ENCODE measurements at regions not wholly inside any gene's neighbourhood (a gene's known extent, or its start where the extent isn't known, plus 50 kb on each side); places are given as distances from the start of the nearest gene placed in this dataset.

DNA sequence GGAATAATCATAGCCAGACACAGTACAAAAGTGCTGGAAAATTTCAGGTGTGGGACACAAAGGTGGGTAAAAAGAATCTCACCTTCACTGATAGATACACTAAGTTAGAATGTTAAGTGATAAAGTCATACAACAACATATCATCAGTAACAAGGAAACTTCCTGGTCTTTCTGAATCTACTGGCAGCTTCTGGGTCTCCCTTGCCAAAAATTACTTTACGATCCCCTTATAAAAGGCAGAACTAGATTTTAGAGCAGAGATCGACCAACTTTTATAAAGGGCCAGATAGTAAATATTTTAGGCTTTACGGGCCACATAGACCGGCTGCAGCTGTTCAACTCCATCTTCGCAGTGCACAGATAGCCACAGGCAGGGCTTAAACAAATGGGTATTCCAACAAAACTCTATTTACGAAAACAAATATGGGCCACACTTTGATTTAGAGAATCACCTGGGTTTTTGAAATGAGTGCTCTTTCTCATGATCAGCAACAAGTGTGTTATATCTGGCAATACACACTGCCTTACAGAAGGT, 159.9 kb downstream of the AASDH start:
- Histone ChIP-seq H3K9me3 (ENCODE audit: control insufficient read depth in 1 of 2, low read length in 2 of 2) (peaks cover 0 to 2% of the 10 kb centered on the region in 2 donors), H3K27ac (ENCODE audit: low read depth, low read length) (no peak overlapping the region), H3K36me3 (ENCODE audit: control insufficient read depth in 1 of 2, insufficient read depth in 2 of 2, low read length in 2 of 2) (no peaks in the 10 kb centered on the region), H3K27me3 (ENCODE audit: control insufficient read depth in 1 of 2, insufficient read depth in 2 of 2, low read length in 2 of 2) (no peaks in the 10 kb centered on the region), H3K4me3 (ENCODE audit: low read depth in 1 of 2, low read length in 2 of 2) (no peak overlapping the region), H3K9ac (ENCODE audit: low read depth in 1 of 2, low read length in 2 of 2) (no peak overlapping the region), H3K4me1 (ENCODE audit: control insufficient read depth in 1 of 2, insufficient read depth in 2 of 2, low read length in 2 of 2) (peaks cover 0 to 19% of the 10 kb centered on the region in 2 donors)

DNA sequence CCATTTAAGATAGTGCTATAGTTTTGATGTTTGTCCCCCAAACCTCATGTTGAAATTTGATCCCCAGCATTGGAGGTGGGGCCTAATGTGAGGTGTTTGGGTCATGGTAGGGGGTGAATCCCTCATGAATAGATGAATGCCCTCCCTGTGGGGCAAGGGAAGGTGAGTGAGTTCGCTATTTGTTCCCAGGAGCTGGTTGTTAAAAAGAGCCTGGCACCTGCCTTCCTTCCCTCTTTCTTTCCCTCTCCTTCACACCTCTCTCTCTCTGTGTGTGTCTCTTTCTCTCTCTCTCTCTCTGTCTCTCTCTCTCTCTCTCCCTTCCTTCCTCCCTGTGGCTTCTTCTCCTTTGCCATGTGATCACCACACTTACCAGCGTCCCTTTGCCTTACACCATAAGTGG, 160.7 kb downstream of the AASDH start:
- H3K9me3 ChIP-seq (ENCODE audit: control insufficient read depth in 1 of 2, low read length in 2 of 2) = no peaks in the 10 kb centered on the region
- H3K36me3 ChIP-seq (ENCODE audit: control insufficient read depth in 1 of 2, insufficient read depth in 2 of 2, low read length in 2 of 2) = no peaks in the 10 kb centered on the region
- H3K9ac ChIP-seq (ENCODE audit: low read depth in 1 of 2, low read length in 2 of 2) = no peak overlapping the region
- H3K4me3 ChIP-seq (ENCODE audit: low read depth in 1 of 2, low read length in 2 of 2) = no peak overlapping the region
- H3K4me1 ChIP-seq (ENCODE audit: control insufficient read depth in 1 of 2, insufficient read depth in 2 of 2, low read length in 2 of 2) = peaks cover 0 to 19% of the 10 kb centered on the region in 2 donors
- no peak overlapping the region for H3K27ac ChIP-seq (ENCODE audit: low read depth, low read length)
- no peaks in the 10 kb centered on the region for H3K27me3 ChIP-seq (ENCODE audit: control insufficient read depth in 1 of 2, insufficient read depth in 2 of 2, low read length in 2 of 2)

DNA sequence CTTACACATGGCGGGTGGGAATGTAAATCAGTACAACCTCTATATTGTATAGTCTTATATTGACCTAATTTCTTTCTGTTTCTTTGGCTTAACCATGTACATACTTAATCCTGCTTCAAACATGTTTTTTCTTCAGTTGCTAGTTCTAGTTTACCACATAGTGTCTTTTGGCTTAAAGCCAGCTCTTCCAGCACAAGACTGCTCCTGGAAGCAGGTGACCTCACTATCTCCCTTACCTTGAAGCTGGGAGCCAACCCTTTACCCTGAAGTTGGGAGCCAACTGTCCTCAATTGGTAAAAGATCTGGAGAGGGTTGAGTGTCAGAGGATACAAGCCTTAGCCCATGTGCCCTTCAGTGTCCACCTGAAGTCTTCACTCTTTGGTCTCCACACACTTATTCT, 162.7 kb downstream of the AASDH start:
- H3K9me3 ChIP-seq (ENCODE audit: control insufficient read depth in 1 of 2, low read length in 2 of 2) = no peaks in the 10 kb centered on the region
- H3K27me3 ChIP-seq (ENCODE audit: control insufficient read depth in 1 of 2, insufficient read depth in 2 of 2, low read length in 2 of 2) = no peaks in the 10 kb centered on the region
- H3K9ac ChIP-seq (ENCODE audit: low read depth in 1 of 2, low read length in 2 of 2) = no peak overlapping the region
- peaks cover 0 to 3% of the 10 kb centered on the region in 2 donors for H3K36me3 ChIP-seq (ENCODE audit: control insufficient read depth in 1 of 2, insufficient read depth in 2 of 2, low read length in 2 of 2)
- H3K4me3 ChIP-seq (ENCODE audit: low read depth in 1 of 2, low read length in 2 of 2) = no peak overlapping the region
- no peak overlapping the region for H3K27ac ChIP-seq (ENCODE audit: low read depth, low read length)
- H3K4me1 ChIP-seq (ENCODE audit: control insufficient read depth in 1 of 2, insufficient read depth in 2 of 2, low read length in 2 of 2) = peaks cover 0 to 20% of the 10 kb centered on the region in 2 donors

DNA sequence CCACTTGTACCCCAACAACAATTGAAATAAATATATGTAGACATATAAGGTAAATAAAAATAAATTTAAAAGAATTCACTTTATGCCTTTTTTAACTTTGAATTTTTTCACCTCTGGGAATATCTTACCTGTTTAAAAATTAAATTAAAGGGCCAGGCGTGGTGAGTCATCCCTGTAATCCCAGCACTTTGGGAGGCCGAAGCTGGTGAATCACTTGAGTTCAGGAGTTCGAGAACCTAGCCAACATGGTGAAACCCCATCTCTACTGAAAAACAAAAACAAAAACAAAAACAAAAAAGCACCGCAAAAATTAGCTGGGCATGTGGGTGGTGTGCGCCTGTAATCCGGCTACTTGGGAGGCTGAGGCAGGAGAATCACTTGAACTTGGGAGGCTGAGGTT, 164.8 kb downstream of the AASDH start:
- Histone ChIP-seq H3K4me1 (ENCODE audit: control insufficient read depth in 1 of 2, insufficient read depth in 2 of 2, low read length in 2 of 2) (peaks cover 5 to 30% of the 10 kb centered on the region in 2 donors), H3K9me3 (ENCODE audit: control insufficient read depth in 1 of 2, low read length in 2 of 2) (no peaks in the 10 kb centered on the region)

DNA sequence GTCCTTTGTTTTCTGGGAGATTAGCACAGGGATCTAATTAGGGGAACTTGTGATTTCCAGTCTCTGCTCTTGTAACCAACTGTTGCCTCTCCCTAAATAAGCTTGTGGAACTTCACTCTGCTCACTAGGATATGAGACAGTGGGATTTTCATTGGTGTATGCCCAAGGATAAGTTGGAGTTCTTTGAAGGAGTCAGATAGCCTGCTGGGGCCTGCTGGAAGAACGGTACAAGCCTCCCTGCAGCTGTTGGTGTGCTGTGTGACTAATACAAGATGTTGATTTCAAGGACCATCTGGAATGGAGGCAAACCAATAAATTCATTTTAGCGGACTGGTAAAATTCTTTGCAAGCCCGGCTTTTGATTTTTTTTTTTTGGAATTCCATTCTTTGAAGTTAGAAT, 167.0 kb downstream of the AASDH start:
- no peaks in the 10 kb centered on the region for H3K27me3 ChIP-seq (ENCODE audit: control insufficient read depth in 1 of 2, insufficient read depth in 2 of 2, low read length in 2 of 2)
- H3K4me3 ChIP-seq (ENCODE audit: low read depth in 1 of 2, low read length in 2 of 2) = no peak overlapping the region
- H3K36me3 ChIP-seq (ENCODE audit: control insufficient read depth in 1 of 2, insufficient read depth in 2 of 2, low read length in 2 of 2) = peaks cover 0 to 3% of the 10 kb centered on the region in 2 donors
- no peak overlapping the region for H3K27ac ChIP-seq (ENCODE audit: low read depth, low read length)
- no peaks in the 10 kb centered on the region for H3K9me3 ChIP-seq (ENCODE audit: control insufficient read depth in 1 of 2, low read length in 2 of 2)
- peaks cover 9 to 24% of the 10 kb centered on the region in 2 donors for H3K4me1 ChIP-seq (ENCODE audit: control insufficient read depth in 1 of 2, insufficient read depth in 2 of 2, low read length in 2 of 2)
- H3K9ac ChIP-seq (ENCODE audit: low read depth in 1 of 2, low read length in 2 of 2) = no peak overlapping the region

More for the DNA sequence above, 164.8 kb downstream of the AASDH start:
- Histone ChIP-seq H3K27ac (ENCODE audit: low read depth, low read length) (no peak overlapping the region), H3K27me3 (ENCODE audit: control insufficient read depth in 1 of 2, insufficient read depth in 2 of 2, low read length in 2 of 2) (no peaks in the 10 kb centered on the region), H3K9ac (ENCODE audit: low read depth in 1 of 2, low read length in 2 of 2) (no peak overlapping the region), H3K4me3 (ENCODE audit: low read depth in 1 of 2, low read length in 2 of 2) (no peak overlapping the region), H3K36me3 (ENCODE audit: control insufficient read depth in 1 of 2, insufficient read depth in 2 of 2, low read length in 2 of 2) (peaks cover 0 to 3% of the 10 kb centered on the region in 2 donors)

DNA sequence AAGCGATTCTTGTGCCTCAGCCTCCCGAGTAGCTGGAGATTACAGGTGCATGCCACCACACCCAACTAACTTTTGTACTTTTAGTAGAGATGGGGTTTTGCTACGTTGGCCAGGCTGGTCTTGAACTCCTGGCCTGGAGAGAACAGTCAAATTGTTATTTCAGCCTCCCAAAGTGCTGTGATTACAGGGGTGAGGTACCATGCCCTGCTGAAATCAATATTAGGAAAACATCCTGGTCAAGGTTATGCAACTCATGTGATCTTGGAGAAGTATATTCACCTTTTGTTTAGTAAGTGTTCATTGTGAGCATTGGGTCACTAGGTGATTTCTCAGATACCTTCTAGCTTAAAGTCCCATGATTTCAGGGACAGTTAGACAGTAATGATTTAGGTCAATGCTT, 167.8 kb downstream of the AASDH start:
- H3K9me3 ChIP-seq (ENCODE audit: control insufficient read depth in 1 of 2, low read length in 2 of 2) = no peaks in the 10 kb centered on the region
- peaks cover 9 to 24% of the 10 kb centered on the region in 2 donors for H3K4me1 ChIP-seq (ENCODE audit: control insufficient read depth in 1 of 2, insufficient read depth in 2 of 2, low read length in 2 of 2)
- H3K9ac ChIP-seq (ENCODE audit: low read depth in 1 of 2, low read length in 2 of 2) = no peak overlapping the region
- no peaks in the 10 kb centered on the region for H3K27me3 ChIP-seq (ENCODE audit: control insufficient read depth in 1 of 2, insufficient read depth in 2 of 2, low read length in 2 of 2)
- no peak overlapping the region for H3K4me3 ChIP-seq (ENCODE audit: low read depth in 1 of 2, low read length in 2 of 2)
- H3K27ac ChIP-seq (ENCODE audit: low read depth, low read length) = no peak overlapping the region
- peaks cover 0 to 3% of the 10 kb centered on the region in 2 donors for H3K36me3 ChIP-seq (ENCODE audit: control insufficient read depth in 1 of 2, insufficient read depth in 2 of 2, low read length in 2 of 2)

DNA sequence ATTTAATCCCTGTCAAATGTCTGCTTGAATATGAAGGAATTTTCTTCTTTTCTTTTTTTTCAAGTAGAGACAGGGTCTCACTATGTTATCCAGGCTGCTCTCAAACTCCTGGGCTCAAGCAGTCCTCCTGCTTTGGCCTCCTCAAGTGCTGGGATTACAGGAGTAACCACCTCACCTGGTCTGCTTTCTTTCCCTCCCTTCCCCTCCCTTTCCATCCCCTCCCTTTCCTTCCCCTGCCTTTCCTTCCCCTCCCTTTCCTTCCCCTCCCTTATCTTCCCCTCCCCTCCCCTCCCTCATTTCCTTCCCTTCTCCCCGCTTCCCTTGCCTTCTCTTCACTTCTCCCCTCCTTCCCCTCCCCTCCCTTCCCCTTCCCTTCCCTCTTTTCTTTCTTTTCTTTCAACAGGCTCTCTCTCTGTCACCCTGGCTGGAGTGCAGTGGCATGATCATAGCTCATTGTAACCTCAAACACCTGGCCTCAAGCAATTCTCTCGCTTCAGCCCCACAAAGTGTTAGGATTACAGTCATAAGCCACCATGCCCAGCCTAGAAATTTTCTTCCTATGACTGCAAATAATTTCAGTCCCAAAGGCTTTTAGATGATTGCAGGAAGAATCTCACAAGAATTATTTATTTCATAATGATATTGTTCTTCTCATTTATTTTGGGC, 168.9 kb downstream of the AASDH start:
- H3K9ac ChIP-seq (ENCODE audit: low read depth in 1 of 2, low read length in 2 of 2) = peak overlapping the region; percentile 25 to 63
- H3K4me1 ChIP-seq (ENCODE audit: control insufficient read depth in 1 of 2, insufficient read depth in 2 of 2, low read length in 2 of 2) = peaks cover 9 to 24% of the 10 kb centered on the region in 2 donors
- H3K27ac ChIP-seq (ENCODE audit: low read depth, low read length) = peak overlapping the region; percentile 71
- H3K9me3 ChIP-seq (ENCODE audit: control insufficient read depth in 1 of 2, low read length in 2 of 2) = no peaks in the 10 kb centered on the region
- no peaks in the 10 kb centered on the region for H3K27me3 ChIP-seq (ENCODE audit: control insufficient read depth in 1 of 2, insufficient read depth in 2 of 2, low read length in 2 of 2)
- peak overlapping the region; percentile 55 to 63 for H3K4me3 ChIP-seq (ENCODE audit: low read depth in 1 of 2, low read length in 2 of 2)
- H3K36me3 ChIP-seq (ENCODE audit: control insufficient read depth in 1 of 2, insufficient read depth in 2 of 2, low read length in 2 of 2) = peaks cover 0 to 3% of the 10 kb centered on the region in 2 donors

DNA sequence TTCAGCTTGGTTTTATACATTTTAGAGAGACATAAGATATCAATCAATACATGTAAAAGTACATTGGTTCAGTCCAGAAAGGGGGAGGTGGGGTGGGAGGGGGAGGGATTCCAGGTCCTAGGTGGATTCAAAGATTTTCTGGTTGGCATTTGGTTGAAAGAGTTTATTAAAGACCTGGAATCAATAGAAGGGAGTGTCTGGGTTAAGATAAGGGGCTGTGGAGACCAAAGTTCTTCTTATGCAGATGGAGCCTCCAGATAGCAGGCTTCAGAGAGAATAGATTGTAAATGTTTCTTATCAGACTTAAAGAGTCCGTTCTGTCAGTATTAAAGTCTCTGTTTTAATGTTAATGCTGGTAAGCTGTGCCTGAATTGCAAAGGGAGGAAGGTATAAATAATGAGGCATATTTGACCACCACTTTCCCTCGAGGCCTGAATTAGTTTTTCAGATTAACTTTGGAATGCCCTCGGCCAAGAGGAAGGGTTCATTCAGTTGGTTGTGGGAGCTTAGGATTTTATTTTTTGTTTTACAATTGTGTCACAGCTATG, 169.9 kb downstream of the AASDH start:
- peaks cover 14 to 24% of the 10 kb centered on the region in 2 donors for H3K4me1 ChIP-seq (ENCODE audit: control insufficient read depth in 1 of 2, insufficient read depth in 2 of 2, low read length in 2 of 2)
- no peaks in the 10 kb centered on the region for H3K9me3 ChIP-seq (ENCODE audit: control insufficient read depth in 1 of 2, low read length in 2 of 2)
- peak overlapping the region; percentile 55 to 63 for H3K4me3 ChIP-seq (ENCODE audit: low read depth in 1 of 2, low read length in 2 of 2)
- H3K36me3 ChIP-seq (ENCODE audit: control insufficient read depth in 1 of 2, insufficient read depth in 2 of 2, low read length in 2 of 2) = peaks cover 0 to 3% of the 10 kb centered on the region in 2 donors
- H3K9ac ChIP-seq (ENCODE audit: low read depth in 1 of 2, low read length in 2 of 2) = peak overlapping the region; percentile 25 to 63
- H3K27me3 ChIP-seq (ENCODE audit: control insufficient read depth in 1 of 2, insufficient read depth in 2 of 2, low read length in 2 of 2) = no peaks in the 10 kb centered on the region
- H3K27ac ChIP-seq (ENCODE audit: low read depth, low read length) = peak overlapping the region; percentile 71

DNA sequence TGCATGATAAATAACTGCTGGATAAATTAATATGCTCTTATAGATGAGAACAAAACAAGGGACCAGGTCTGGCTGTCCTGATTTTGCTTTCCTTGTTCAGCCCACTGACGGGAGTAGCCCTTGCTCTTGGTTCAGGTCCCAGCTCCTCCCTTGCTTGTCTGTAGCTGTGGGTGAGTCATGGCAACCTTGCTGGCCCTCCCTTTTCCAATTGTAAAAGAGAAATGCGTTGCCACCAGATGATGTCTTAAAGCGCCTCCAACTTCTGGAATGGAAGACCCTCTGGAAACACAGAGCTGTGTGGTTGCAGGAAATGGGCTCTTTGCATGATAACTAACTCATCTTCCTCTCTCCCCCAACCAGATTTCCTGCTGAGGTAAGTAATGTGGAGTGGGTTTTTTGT, 171.4 kb downstream of the AASDH start:
- H3K27me3 ChIP-seq (ENCODE audit: control insufficient read depth in 1 of 2, insufficient read depth in 2 of 2, low read length in 2 of 2) = no peaks in the 10 kb centered on the region
- H3K9me3 ChIP-seq (ENCODE audit: control insufficient read depth in 1 of 2, low read length in 2 of 2) = peaks cover 4 to 6% of the 10 kb centered on the region in 2 donors
- peak overlapping the region; percentile 65 to 87 for H3K9ac ChIP-seq (ENCODE audit: low read depth in 1 of 2, low read length in 2 of 2)
- H3K4me1 ChIP-seq (ENCODE audit: control insufficient read depth in 1 of 2, insufficient read depth in 2 of 2, low read length in 2 of 2) = peaks cover 18 to 27% of the 10 kb centered on the region in 2 donors
- H3K27ac ChIP-seq (ENCODE audit: low read depth, low read length) = peak overlapping the region; percentile 57
- H3K36me3 ChIP-seq (ENCODE audit: control insufficient read depth in 1 of 2, insufficient read depth in 2 of 2, low read length in 2 of 2) = peaks cover 0 to 3% of the 10 kb centered on the region in 2 donors
- peak overlapping the region; percentile 65 to 82 for H3K4me3 ChIP-seq (ENCODE audit: low read depth in 1 of 2, low read length in 2 of 2)

DNA sequence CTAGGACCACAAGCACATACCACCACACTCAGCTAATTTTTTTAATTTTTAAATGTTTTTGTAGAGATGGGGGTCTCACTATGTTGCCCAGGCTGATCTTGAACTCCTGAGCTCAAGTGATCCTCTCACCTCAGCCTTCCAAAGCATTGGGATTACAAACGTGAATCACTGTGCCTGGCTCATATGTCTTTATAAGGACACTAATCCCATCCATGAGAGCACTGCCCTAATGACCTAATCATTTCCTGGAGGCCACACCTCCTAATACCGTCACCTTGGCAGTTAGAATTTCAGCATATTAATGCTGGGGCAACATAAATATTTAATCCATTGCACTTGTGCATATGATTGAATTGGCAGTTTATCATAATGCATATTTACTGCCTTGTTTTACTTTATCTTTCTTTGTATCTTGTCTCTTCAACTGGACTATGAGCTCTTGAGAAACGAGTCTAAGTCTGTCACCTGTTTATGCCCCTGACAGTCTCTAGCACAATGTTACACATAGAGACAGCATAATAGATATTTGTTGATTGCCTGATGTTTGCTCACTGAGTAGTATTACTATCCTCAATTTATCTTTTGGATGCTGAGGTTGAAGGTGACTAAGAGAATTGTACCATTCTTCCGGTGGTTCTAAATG, 172.0 kb downstream of the AASDH start:
- peaks cover 18 to 27% of the 10 kb centered on the region in 2 donors for H3K4me1 ChIP-seq (ENCODE audit: control insufficient read depth in 1 of 2, insufficient read depth in 2 of 2, low read length in 2 of 2)

More for the DNA sequence above, 172.0 kb downstream of the AASDH start:
- peaks cover 4 to 6% of the 10 kb centered on the region in 2 donors for H3K9me3 ChIP-seq (ENCODE audit: control insufficient read depth in 1 of 2, low read length in 2 of 2)
- H3K4me3 ChIP-seq (ENCODE audit: low read depth in 1 of 2, low read length in 2 of 2) = peak overlapping the region in 1 of 2 donors; percentile 82
- H3K36me3 ChIP-seq (ENCODE audit: control insufficient read depth in 1 of 2, insufficient read depth in 2 of 2, low read length in 2 of 2) = no peaks in the 10 kb centered on the region
- H3K27ac ChIP-seq (ENCODE audit: low read depth, low read length) = peak overlapping the region; percentile 67
- H3K27me3 ChIP-seq (ENCODE audit: control insufficient read depth in 1 of 2, insufficient read depth in 2 of 2, low read length in 2 of 2) = no peaks in the 10 kb centered on the region
- peak overlapping the region; percentile 43 to 62 for H3K9ac ChIP-seq (ENCODE audit: low read depth in 1 of 2, low read length in 2 of 2)
